Natural killer cell (primary cell): ENCODE measurements at regions not wholly inside any gene's neighbourhood (a gene's known extent, or its start where the extent isn't known, plus 50 kb on each side); places are given as distances from the start of the nearest gene placed in this dataset.

ENCODE experiments used
- ATAC-seq, 3 donors: fragments of 150-1000 bp in 2 of 3; fragments of 200-7000 bp in 1 of 3; cut with Tn5 transposase; 1 replicate in 1 of 3; 2 replicates in 2 of 3; pipeline ENCODE4 v1.10.0; 2021; ENCODE audit warnings: mild to moderate bottlenecking in 2 of 3, moderate library complexity in 2 of 3
- DNase-seq, 2 donors: peaks; one replicate each; pipeline versions ENCODE4 v3.0.0 to v3.0.0-alpha.2; 2013 to 2021; ENCODE audit warnings: mixed read lengths in 1 of 2
- H3K27ac ChIP-seq: one replicate; pipeline ENCODE4 v1.5.1; 2013; ENCODE audit warnings: mild to moderate bottlenecking, low read length
- H3K27me3 ChIP-seq: one replicate; pipeline ENCODE4 v1.6.1; 2013; ENCODE audit warnings: low read length; ENCODE audit not compliant: control insufficient read depth, insufficient read depth
- H3K36me3 ChIP-seq: one replicate; pipeline ENCODE4 v1.6.1; 2013; ENCODE audit warnings: low read length; ENCODE audit not compliant: control insufficient read depth, insufficient read depth
- H3K4me1 ChIP-seq: one replicate; pipeline ENCODE4 v1.6.1; 2013; ENCODE audit warnings: low read length; ENCODE audit not compliant: control insufficient read depth, insufficient read depth
- H3K4me3 ChIP-seq: one replicate; pipeline ENCODE4 v1.5.1; 2013; ENCODE audit warnings: low read length
- H3K9me3 ChIP-seq: one replicate; pipeline ENCODE4 v1.6.1; 2013; ENCODE audit warnings: low read length; ENCODE audit not compliant: control insufficient read depth, insufficient read depth
- H3K27ac Mint-ChIP-seq, 2 donors: one replicate each; pipeline ENCODE4 v1.8.0; 2022; ENCODE audit warnings: mild to moderate bottlenecking in 2 of 2, mixed read lengths in 2 of 2, moderate library complexity in 1 of 2
- H3K27me3 Mint-ChIP-seq, 2 donors: one replicate each; pipeline ENCODE4 v1.8.0; 2022; ENCODE audit warnings: low read depth in 2 of 2, mixed read lengths in 2 of 2
- H3K36me3 Mint-ChIP-seq: one replicate; pipeline ENCODE4 v1.8.0; 2022; ENCODE audit warnings: mixed read lengths
- H3K4me1 Mint-ChIP-seq, 2 donors: one replicate each; pipeline ENCODE4 v1.8.0; 2022; ENCODE audit warnings: mixed read lengths in 2 of 2
- H3K4me3 Mint-ChIP-seq: one replicate; pipeline ENCODE4 v1.8.0; 2022; ENCODE audit warnings: mild to moderate bottlenecking, moderate library complexity, mixed read lengths
- H3K9me3 Mint-ChIP-seq, 2 donors: one replicate each; pipeline ENCODE4 v1.8.0; 2022; ENCODE audit warnings: mixed read lengths in 2 of 2
- WGBS: methylation state at CpG from one replicate; pipeline ENCODE4 v1.1.7; 2013; ENCODE audit warnings: missing lambda C conversion rate; ENCODE audit not compliant: insufficient coverage; 5-methylcytosine and 5-hydroxymethylcytosine counted together
- intact Hi-C: fragments of 100-400 bp; cut with micrococcal nuclease; formaldehyde crosslinking; loops from one replicate; pipeline ENCODE4 v1.14.2; 2022
- TF ChIP-seq, protein P1 (sequence below): fragments of 200-600 bp; IDR thresholded peaks from one replicate; pipeline ENCODE4 v1.8.0; 2022; ENCODE audit warnings: antibody characterized with exemption

- H3K9me3 ChIP-seq: peaks cover 7% of the 10 kb centered on the region
- H3K27ac ChIP-seq: no peak overlapping the region
- 90% methylated on average over 1 of the region's 1 CpG for WGBS
- H3K27me3 ChIP-seq: no peaks in the 10 kb centered on the region
- no peak overlapping the region for H3K27ac Mint-ChIP-seq
- ATAC-seq: no peak
- TF ChIP-seq, protein P1, sequence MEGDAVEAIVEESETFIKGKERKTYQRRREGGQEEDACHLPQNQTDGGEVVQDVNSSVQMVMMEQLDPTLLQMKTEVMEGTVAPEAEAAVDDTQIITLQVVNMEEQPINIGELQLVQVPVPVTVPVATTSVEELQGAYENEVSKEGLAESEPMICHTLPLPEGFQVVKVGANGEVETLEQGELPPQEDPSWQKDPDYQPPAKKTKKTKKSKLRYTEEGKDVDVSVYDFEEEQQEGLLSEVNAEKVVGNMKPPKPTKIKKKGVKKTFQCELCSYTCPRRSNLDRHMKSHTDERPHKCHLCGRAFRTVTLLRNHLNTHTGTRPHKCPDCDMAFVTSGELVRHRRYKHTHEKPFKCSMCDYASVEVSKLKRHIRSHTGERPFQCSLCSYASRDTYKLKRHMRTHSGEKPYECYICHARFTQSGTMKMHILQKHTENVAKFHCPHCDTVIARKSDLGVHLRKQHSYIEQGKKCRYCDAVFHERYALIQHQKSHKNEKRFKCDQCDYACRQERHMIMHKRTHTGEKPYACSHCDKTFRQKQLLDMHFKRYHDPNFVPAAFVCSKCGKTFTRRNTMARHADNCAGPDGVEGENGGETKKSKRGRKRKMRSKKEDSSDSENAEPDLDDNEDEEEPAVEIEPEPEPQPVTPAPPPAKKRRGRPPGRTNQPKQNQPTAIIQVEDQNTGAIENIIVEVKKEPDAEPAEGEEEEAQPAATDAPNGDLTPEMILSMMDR: no peak
- H3K9me3 Mint-ChIP-seq: peaks cover 25 to 29% of the 10 kb centered on the region in 2 donors
- no peaks in the 10 kb centered on the region for H3K4me1 ChIP-seq
- H3K36me3 Mint-ChIP-seq: peaks cover 19% of the 10 kb centered on the region
- H3K4me3 Mint-ChIP-seq: no peak overlapping the region
- H3K4me3 ChIP-seq: no peak overlapping the region
- intact Hi-C loops: no loop called here
- no peaks in the 10 kb centered on the region for H3K4me1 Mint-ChIP-seq
- no peak for DNase-seq
- H3K36me3 ChIP-seq: no peaks in the 10 kb centered on the region
- no peaks in the 10 kb centered on the region for H3K27me3 Mint-ChIP-seq
Observed at GRCh38 chr9:102069969-102070368, 331.5 kb upstream of the GRIN3A start.

GRCh38 chr9:102054811-102055210, 316.4 kb upstream of the GRIN3A start:
- ATAC-seq (no peak), DNase-seq (no peak)
- no peaks in the 10 kb centered on the region for H3K9me3 ChIP-seq
- no peaks in the 10 kb centered on the region for H3K36me3 ChIP-seq
- intact Hi-C loops: no loop called here
- TF ChIP-seq, protein P1: no peak
- H3K27me3 ChIP-seq: no peaks in the 10 kb centered on the region
- H3K27ac Mint-ChIP-seq: no peak overlapping the region
- H3K36me3 Mint-ChIP-seq: no peaks in the 10 kb centered on the region
- no peak overlapping the region for H3K4me3 Mint-ChIP-seq
- peaks cover 9 to 25% of the 10 kb centered on the region in 2 donors for H3K9me3 Mint-ChIP-seq
- H3K27ac ChIP-seq: no peak overlapping the region
- no peaks in the 10 kb centered on the region for H3K4me1 Mint-ChIP-seq
- H3K27me3 Mint-ChIP-seq: no peaks in the 10 kb centered on the region
- WGBS: 82% methylated on average over 2 of the region's 2 CpGs
- no peak overlapping the region for H3K4me3 ChIP-seq
- H3K4me1 ChIP-seq: no peaks in the 10 kb centered on the region

DNA sequence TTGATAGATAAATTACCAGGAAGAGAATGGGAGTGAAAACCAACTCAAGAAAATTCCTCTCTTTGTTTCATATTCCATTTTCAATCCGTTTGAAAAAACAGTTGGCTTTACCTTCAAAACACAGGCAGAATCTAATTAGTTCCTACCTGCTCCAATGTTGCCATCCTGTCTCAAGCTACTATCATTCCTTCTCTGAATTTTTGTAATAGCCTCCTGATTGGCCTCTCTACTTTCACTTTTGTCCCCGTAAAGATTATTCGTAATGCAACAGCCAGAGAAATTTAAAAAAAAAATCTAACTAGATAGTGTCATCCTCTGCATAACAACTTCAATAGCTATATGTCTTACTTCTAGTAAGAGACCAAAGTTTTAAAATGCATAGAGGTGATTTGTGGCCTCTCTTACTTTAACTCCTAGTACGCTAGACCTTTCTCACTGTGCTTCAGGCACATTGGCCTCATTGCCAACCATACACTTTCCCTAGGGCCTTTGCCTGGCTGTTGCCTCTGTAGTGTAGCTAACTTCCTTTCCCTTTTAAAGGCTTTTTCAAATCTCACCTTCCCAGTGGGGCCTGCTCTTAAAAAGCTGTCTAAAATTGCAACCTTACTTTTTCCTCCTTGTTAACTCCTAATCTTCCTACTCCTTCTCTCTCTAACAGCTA, 311.3 kb upstream of the GRIN3A start:
- no peak overlapping the region for H3K27ac Mint-ChIP-seq

More for the DNA sequence above, 311.3 kb upstream of the GRIN3A start:
- TF ChIP-seq, protein P1: no peak
- no peak for DNase-seq
- no peaks in the 10 kb centered on the region for H3K27me3 ChIP-seq
- no peak overlapping the region for H3K27ac ChIP-seq
- H3K4me1 Mint-ChIP-seq: no peaks in the 10 kb centered on the region
- ATAC-seq: no peak
- no peak overlapping the region for H3K4me3 ChIP-seq
- H3K9me3 ChIP-seq: no peaks in the 10 kb centered on the region
- no peaks in the 10 kb centered on the region for H3K27me3 Mint-ChIP-seq
- intact Hi-C loops: no loop called here
- peaks cover 21 to 27% of the 10 kb centered on the region in 2 donors for H3K9me3 Mint-ChIP-seq
- WGBS: 89% methylated on average over 3 of the region's 4 CpGs
- no peaks in the 10 kb centered on the region for H3K36me3 Mint-ChIP-seq
- no peaks in the 10 kb centered on the region for H3K36me3 ChIP-seq
- no peaks in the 10 kb centered on the region for H3K4me1 ChIP-seq
- H3K4me3 Mint-ChIP-seq: no peak overlapping the region
